Endodermal cell (in vitro differentiated cells): ENCODE measurements at regions not wholly inside any gene's neighbourhood (a gene's known extent, or its start where the extent isn't known, plus 50 kb on each side); places are given as distances from the start of the nearest gene placed in this dataset.

Source experiments
- DNase-seq: peaks from one replicate; pipeline ENCODE4 v3.0.0-alpha.2; 2017
- H3K27ac ChIP-seq: 2 replicates; pipeline ENCODE4 v1.5.1; 2013; ENCODE audit warnings: mild to moderate bottlenecking, low read depth, low read length, moderate library complexity
- H3K27me3 ChIP-seq: 2 replicates; pipeline ENCODE4 v1.6.1; 2013; ENCODE audit warnings: mild to moderate bottlenecking, low read length, moderate library complexity; ENCODE audit not compliant: insufficient read depth, control insufficient read depth, poor library complexity, severe bottlenecking
- H3K36me3 ChIP-seq: 2 replicates; pipeline ENCODE4 v1.7.0; 2013; ENCODE audit warnings: mild to moderate bottlenecking, low read length, moderate library complexity; ENCODE audit not compliant: control insufficient read depth, insufficient read depth
- H3K4me1 ChIP-seq: one replicate; pipeline ENCODE4 v1.7.0; 2013; ENCODE audit warnings: low read length; ENCODE audit not compliant: control insufficient read depth, insufficient read depth
- H3K4me3 ChIP-seq: 2 replicates; pipeline ENCODE4 v1.5.1; 2013; ENCODE audit warnings: mild to moderate bottlenecking, low read length, moderate library complexity
- H3K9ac ChIP-seq: 2 replicates; pipeline ENCODE4 v1.6.1; 2013; ENCODE audit warnings: mild to moderate bottlenecking, low read length, moderate library complexity; ENCODE audit not compliant: poor library complexity, severe bottlenecking; ENCODE audit errors: extremely low read depth
- H3K9me3 ChIP-seq: 2 replicates; pipeline ENCODE4 v1.6.1; 2013; ENCODE audit warnings: mild to moderate bottlenecking, low read length, moderate library complexity; ENCODE audit not compliant: control insufficient read depth
- H3K27ac Mint-ChIP-seq: 2 replicates; pipeline ENCODE4 v1.8.0; 2020; ENCODE audit warnings: mixed read lengths
- H3K27me3 Mint-ChIP-seq: 2 replicates; pipeline ENCODE4 v1.8.0; 2021; ENCODE audit warnings: mild to moderate bottlenecking, mixed read lengths; ENCODE audit not compliant: insufficient read depth
- H3K36me3 Mint-ChIP-seq: 2 replicates; pipeline ENCODE4 v1.8.0; 2020; ENCODE audit warnings: low read depth, mixed read lengths
- H3K4me1 Mint-ChIP-seq: 2 replicates; pipeline ENCODE4 v1.8.0; 2020; ENCODE audit warnings: mixed read lengths
- H3K4me3 Mint-ChIP-seq: 2 replicates; pipeline ENCODE4 v1.8.0; 2020; ENCODE audit warnings: mild to moderate bottlenecking, moderate library complexity, mixed read lengths
- H3K9me3 Mint-ChIP-seq: 2 replicates; pipeline ENCODE4 v1.8.0; 2020; ENCODE audit warnings: mild to moderate bottlenecking, mixed read lengths
- WGBS, 2 experiments: methylation state at CpG; one replicate each; pipeline versions ENCODE4 v1.1.5 to v1.1.7; 2013; ENCODE audit warnings: missing lambda C conversion rate in 2 of 2, mixed read lengths in 1 of 2; ENCODE audit not compliant: insufficient coverage in 1 of 2, insufficient read length in 1 of 2; 5-methylcytosine and 5-hydroxymethylcytosine counted together
- TF ChIP-seq, protein P1 (sequence below): fragments of 200-600 bp; sonication (generic); conservative IDR thresholded peaks from 2 replicates; pipeline ENCODE4 v1.5.0; 2021; ENCODE audit warnings: antibody characterized with exemption, mild to moderate bottlenecking

DNA sequence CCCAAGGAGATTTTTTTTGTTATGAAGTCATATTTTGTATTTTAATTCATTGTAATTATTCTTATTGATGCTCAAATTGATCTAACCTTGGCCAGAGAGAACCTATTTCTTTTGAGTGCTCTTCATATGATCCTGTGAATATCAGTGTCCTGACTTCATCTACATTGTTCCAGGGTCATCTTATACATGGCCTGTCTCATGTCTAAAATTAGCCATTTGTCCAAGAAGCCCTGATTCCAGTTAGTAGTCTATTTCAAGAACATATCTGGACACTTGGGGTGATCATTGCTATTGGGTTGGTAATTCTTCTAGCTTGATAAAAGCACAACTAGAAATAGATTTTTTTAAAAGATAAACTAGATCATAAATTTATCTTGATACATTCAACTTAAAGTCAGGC is 266.2 kb downstream of the SPRY1 start:
- no peak overlapping the region for H3K4me3 Mint-ChIP-seq
- peaks cover 9% of the 10 kb centered on the region for H3K4me1 Mint-ChIP-seq
- H3K27me3 Mint-ChIP-seq: no peaks in the 10 kb centered on the region
- Histone ChIP-seq H3K27ac (no peak overlapping the region), H3K36me3 (no peaks in the 10 kb centered on the region), H3K27me3 (no peaks in the 10 kb centered on the region), H3K4me3 (no peak overlapping the region), H3K4me1 (no peaks in the 10 kb centered on the region), H3K9ac (no peak overlapping the region), H3K9me3 (peaks cover 14% of the 10 kb centered on the region)
- TF ChIP-seq, protein P1, sequence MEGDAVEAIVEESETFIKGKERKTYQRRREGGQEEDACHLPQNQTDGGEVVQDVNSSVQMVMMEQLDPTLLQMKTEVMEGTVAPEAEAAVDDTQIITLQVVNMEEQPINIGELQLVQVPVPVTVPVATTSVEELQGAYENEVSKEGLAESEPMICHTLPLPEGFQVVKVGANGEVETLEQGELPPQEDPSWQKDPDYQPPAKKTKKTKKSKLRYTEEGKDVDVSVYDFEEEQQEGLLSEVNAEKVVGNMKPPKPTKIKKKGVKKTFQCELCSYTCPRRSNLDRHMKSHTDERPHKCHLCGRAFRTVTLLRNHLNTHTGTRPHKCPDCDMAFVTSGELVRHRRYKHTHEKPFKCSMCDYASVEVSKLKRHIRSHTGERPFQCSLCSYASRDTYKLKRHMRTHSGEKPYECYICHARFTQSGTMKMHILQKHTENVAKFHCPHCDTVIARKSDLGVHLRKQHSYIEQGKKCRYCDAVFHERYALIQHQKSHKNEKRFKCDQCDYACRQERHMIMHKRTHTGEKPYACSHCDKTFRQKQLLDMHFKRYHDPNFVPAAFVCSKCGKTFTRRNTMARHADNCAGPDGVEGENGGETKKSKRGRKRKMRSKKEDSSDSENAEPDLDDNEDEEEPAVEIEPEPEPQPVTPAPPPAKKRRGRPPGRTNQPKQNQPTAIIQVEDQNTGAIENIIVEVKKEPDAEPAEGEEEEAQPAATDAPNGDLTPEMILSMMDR: no peak
- H3K27ac Mint-ChIP-seq: no peak overlapping the region
- H3K9me3 Mint-ChIP-seq: peaks cover 9% of the 10 kb centered on the region
- DNase-seq: no peak
- no peaks in the 10 kb centered on the region for H3K36me3 Mint-ChIP-seq

- H3K27me3 Mint-ChIP-seq: no peaks in the 10 kb centered on the region
- H3K4me3 ChIP-seq: no peak overlapping the region
- H3K4me3 Mint-ChIP-seq: no peak overlapping the region
- H3K36me3 ChIP-seq: no peaks in the 10 kb centered on the region
- H3K36me3 Mint-ChIP-seq: no peaks in the 10 kb centered on the region
- no peaks in the 10 kb centered on the region for H3K27me3 ChIP-seq
- peaks cover 7% of the 10 kb centered on the region for H3K9me3 Mint-ChIP-seq
- TF ChIP-seq, protein P1: no peak
- no peak overlapping the region for H3K27ac Mint-ChIP-seq
- no peak for DNase-seq
- no peak overlapping the region for H3K27ac ChIP-seq
- no peaks in the 10 kb centered on the region for H3K4me1 ChIP-seq
- no peaks in the 10 kb centered on the region for H3K4me1 Mint-ChIP-seq
- WGBS, 2 experiments: 94% methylated on average over 4 to 5 of the region's 5 CpGs
- no peak overlapping the region for H3K9ac ChIP-seq
- H3K9me3 ChIP-seq: peaks cover 10% of the 10 kb centered on the region
These were observed 269.9 kb downstream of the SPRY1 start for GRCh38 chr4:123666486-123666885.

GRCh38 chr4:123667496-123667895 is 270.9 kb downstream of the SPRY1 start:
- H3K4me1 Mint-ChIP-seq: no peaks in the 10 kb centered on the region
- H3K27me3 Mint-ChIP-seq: no peaks in the 10 kb centered on the region
- Histone ChIP-seq H3K27ac (no peak overlapping the region), H3K9ac (no peak overlapping the region), H3K9me3 (peaks cover 10% of the 10 kb centered on the region), H3K4me3 (no peak overlapping the region), H3K4me1 (no peaks in the 10 kb centered on the region), H3K27me3 (no peaks in the 10 kb centered on the region), H3K36me3 (no peaks in the 10 kb centered on the region)
- H3K9me3 Mint-ChIP-seq: peaks cover 7% of the 10 kb centered on the region
- no peak overlapping the region for H3K27ac Mint-ChIP-seq
- H3K4me3 Mint-ChIP-seq: no peak overlapping the region
- DNase-seq: no peak
- no peaks in the 10 kb centered on the region for H3K36me3 Mint-ChIP-seq
- WGBS, 2 experiments: 94 to 96% methylated on average over 5 to 6 of the region's 6 CpGs
- TF ChIP-seq, protein P1: no peak
